Ishikawa (cell line): ENCODE measurements at regions not wholly inside any gene's neighbourhood (a gene's known extent, or its start where the extent isn't known, plus 50 kb on each side); places are given as distances from the start of the nearest gene placed in this dataset.

ENCODE experiments used
- EP300 ChIP-seq: IDR thresholded peaks from 2 replicates; pipeline ENCODE4 v1.6.1; 2012; ENCODE audit warnings: borderline replicate concordance
- FOXM1 ChIP-seq: IDR thresholded peaks from 2 replicates; pipeline ENCODE4 v1.6.1; 2012; ENCODE audit warnings: low read depth, borderline replicate concordance
- YY1 ChIP-seq: IDR thresholded peaks from 2 replicates; pipeline ENCODE4 v1.6.1; 2012; ENCODE audit warnings: low read depth

GRCh38 chr3:59411694-59412093, 361.9 kb upstream of the CFAP20DC start:
- no peak for TF ChIP-seq EP300
- TF ChIP-seq YY1 = no peak
- no peak for TF ChIP-seq FOXM1
